Germinal center (tissue), 1 donor: ENCODE measurements at regions not wholly inside any gene's neighbourhood (a gene's known extent, or its start where the extent isn't known, plus 50 kb on each side); places are given as distances from the start of the nearest gene placed in this dataset.
"Not testable (repeated sequence)": the region's sequence is repeated elsewhere in the genome, so short reads cannot be mapped to it uniquely, and the experiment has no call there.

Source experiments
- DNase-seq: peaks from one replicate; pipeline ENCODE4 v3.0.0; 2012; ENCODE audit warnings: mixed read lengths, low spot score

DNA sequence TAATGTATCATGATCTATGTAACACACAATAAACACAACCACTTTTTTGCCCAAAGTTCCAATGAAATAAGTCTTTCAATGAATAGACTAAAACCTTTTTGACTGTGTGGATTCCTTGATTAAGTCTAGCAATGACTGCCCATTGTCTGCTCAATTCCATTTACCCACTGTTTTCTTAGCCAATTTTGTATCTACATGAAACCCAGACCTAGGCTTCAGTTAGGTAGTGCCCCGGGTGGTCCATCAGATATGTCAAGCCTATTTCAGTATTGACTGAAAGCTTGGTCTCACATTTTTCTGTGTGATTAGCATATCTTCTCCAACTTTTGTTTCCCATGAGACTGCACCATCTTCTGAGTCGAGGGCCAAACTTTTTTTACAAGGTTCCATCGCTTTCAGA is 615.0 kb downstream of the C6orf118 start:
- DNase-seq = no peak

DNA sequence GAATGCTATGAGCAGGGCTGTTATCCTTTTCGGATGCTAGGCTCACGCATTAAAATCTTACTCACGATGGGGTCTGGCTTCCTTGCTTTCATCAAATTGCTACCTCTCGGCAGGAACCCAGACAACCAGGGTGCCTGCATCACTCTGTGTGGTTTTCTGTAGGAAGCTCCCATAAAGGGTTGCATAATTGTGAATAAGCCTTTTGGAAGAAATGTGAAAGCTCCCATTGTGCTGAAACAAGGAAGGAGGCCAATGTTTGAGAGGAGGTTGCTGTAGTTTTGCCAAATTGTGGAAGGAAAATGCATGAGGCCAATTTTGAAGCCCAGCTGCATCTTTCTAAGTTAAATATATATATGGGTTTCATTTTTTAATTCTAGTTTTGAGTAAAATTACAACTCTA is 615.5 kb downstream of the C6orf118 start:
- DNase-seq = no peak

- no peak for DNase-seq
These were observed 616.5 kb downstream of the C6orf118 start for GRCh38 chr6:164692772-164693510.

GRCh38 chr6:164690702-164691500 is 618.5 kb downstream of the C6orf118 start:
- DNase-seq = no peak

GRCh38 chr6:164690241-164690640 is 619.2 kb downstream of the C6orf118 start:
- DNase-seq = no peak

GRCh38 chr6:164665328-164665727 is 644.1 kb downstream of the C6orf118 start:
- no peak for DNase-seq

DNA sequence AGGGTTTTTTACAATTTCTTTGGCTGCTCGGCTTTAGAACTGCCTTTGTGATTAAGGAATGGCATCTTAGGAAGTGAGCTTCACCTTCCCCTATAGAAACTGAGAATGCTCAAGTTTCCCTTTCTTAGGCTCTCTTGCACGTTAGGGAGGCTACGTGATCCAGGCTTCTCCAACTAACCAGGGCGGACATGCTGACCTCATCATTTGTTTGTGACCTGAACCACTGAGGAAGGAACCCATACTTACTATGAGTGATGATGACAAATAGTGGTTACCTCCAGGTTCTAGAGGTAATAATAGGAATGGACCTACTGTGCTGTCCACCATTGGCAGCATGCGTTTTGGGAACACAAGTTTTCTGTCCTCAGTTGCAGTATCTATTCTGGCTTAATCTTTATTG is 645.8 kb downstream of the C6orf118 start:
- DNase-seq = no peak

DNA sequence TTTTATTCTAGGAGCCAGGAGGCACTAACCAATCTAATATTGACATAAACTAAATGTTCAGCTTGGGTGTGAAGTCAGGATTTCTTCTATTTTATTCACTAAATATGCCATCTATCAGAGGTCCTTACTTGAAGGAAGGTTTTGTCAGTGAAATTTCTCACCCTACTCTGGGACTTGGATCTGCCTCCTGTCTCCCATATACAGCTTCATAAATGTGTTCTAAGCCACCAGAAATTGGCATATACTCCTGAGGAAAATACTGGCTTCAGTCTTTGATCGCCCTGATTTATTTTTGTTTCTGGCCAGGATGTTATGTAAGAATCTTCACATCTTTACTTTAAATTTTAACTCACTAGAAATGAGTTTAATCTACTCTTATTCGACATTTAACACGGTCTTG is 647.7 kb downstream of the C6orf118 start:
- no peak for DNase-seq

DNA sequence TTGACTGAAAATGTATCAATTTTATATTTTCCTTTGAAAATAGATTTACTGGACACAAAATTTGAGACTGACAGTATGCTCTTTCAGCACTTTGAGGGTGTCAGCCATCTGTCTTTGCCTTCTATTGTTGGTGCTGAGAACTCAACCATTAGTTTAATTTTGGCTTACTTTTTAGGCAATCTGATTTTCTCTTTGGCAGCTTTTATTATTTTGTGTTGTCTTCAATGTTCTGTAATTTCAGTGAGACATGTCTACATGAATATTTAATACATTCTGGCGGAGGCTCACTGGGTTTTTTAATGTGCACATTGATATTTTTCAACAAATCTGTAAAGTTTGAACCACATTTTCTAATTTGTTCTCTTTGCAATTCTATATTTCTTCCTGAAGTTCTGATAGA is 648.6 kb downstream of the C6orf118 start:
- no peak for DNase-seq

- no peak for DNase-seq
These were observed 668.4 kb downstream of the C6orf118 start for GRCh38 chr6:164640956-164641355.

- DNase-seq = no peak
These were observed 681.0 kb downstream of the C6orf118 start for GRCh38 chr6:164628302-164628931.

- no peak for DNase-seq
These were observed 692.4 kb downstream of the C6orf118 start for GRCh38 chr6:164616917-164617524.

DNA sequence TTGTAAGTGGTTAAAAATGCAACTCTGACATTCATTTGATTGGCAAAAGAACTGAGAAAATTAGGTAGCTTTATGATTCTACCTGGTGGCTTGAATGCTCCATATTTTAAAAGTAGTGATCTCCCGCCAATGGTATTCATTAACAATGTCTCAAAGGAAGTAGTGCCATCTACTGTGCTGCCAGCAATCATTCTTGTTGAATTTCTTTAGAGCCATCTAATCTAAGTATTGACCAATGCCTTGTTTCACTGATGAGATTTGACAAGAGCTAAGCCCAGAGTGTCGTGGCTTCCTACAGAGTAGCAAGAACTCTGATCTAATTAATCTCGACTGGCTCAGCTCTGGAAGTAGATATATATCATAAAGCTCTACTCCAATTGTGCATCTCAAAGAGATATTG is 696.7 kb downstream of the C6orf118 start:
- DNase-seq = no peak

DNA sequence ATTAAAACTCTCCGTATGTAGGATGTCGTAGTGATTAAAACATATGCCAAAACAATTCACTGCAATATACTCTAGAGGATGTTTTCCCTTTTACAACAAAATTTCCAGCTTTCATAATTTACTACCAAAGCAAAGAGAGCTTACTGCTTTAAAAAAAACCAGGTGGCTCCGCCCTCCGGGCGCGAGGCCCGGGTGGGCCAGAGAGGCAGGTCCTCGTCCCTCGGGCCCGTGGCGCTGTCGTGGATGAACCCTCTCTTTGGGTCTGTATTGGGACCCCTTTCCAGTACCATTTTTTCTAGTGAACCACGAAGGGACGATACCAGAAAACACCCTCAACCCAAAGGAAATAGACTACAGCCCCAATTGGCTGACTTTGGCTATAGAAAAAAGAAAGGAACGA is 698.5 kb downstream of the C6orf118 start:
- not testable (repeated sequence) for DNase-seq

GRCh38 chr6:164602415-164602814 is 707.0 kb downstream of the C6orf118 start:
- not testable (repeated sequence) for DNase-seq

- no peak for DNase-seq
These were observed 727.8 kb downstream of the C6orf118 start for GRCh38 chr6:164581563-164581962.

DNA sequence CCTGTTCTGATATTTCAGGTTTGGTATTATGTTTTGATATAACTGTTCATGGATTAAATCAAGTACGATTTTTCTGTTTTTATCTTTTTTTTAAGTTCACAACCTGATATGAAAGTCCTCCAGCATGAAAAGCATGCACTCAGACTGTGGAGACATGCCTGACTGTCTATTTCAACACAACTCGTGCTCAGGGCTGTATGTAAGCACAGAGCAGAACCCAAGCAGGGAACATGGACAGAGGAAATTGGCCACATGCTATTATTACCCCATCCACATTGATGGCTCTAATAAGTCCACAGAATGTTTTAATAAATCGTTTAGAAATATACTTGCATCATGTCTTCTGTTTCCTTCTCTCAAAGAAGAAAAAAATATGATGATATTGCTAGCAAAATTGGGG is 730.4 kb downstream of the C6orf118 start:
- DNase-seq = no peak

GRCh38 chr6:164578616-164579015 is 730.8 kb downstream of the C6orf118 start:
- no peak for DNase-seq

DNA sequence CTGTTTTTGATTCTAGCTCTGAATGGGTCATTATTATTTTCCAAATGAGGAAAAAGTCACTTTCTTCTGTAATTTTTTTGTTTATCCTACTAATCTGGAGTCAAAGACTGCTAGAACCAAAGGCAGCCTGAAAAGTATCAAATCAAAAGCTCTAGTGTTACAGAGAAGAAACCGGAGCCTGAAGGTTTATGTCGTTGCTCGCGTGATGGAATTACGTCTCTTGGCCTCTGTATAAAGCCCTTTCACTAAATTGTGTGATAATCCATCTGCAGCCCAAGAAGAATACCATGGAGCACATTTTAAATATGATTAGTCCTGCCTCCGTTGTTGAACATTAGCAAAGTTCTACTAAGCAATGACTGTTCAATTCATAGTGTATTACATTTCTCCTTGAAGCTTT is 738.6 kb downstream of the C6orf118 start:
- DNase-seq = no peak

DNA sequence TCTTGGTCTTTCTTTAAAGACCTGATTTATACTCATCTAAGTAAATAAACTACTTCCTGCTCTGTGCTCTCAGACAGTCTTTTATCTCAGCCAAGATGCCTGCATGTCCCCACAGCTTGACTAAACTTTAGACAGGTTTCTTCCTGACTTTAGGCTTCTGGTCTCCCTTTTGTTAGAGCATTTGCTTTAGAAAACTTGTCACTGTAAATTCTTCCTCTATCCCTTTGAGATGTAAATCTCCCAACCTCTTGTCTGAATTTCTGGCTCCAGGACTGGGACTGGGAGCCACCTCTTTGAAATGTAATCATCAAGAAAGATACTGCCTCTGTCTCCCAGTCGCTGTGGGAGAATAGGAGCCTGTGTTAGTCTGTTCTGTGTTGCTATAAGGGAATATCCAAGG is 739.9 kb downstream of the C6orf118 start:
- no peak for DNase-seq

- no peak for DNase-seq
These were observed 745.5 kb downstream of the C6orf118 start for GRCh38 chr6:164563924-164564323.

DNA sequence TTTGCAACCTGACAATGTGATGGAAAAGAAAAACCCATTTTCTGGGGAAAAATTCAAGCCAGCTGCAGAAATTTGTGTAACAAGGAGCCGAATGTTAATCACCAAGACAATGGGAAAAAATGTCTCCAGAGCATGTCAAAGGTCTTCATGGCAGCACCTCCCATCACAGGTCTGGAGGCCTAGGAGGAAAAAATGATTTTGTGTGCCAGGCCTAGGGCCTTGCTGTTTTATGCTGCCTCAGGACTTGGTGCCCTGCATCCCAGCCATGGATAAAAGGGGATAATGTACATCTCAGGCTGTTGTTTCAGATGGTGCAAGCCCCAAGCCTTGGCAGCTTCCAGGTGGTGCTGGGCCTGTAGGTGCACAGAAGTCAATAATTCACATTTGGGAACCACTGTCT is 747.7 kb downstream of the C6orf118 start:
- DNase-seq = no peak
